GM21515 (cell line): ENCODE measurements at regions not wholly inside any gene's neighbourhood (a gene's known extent, or its start where the extent isn't known, plus 50 kb on each side); places are given as distances from the start of the nearest gene placed in this dataset.
"Not testable (repeated sequence)": the region's sequence is repeated elsewhere in the genome, so short reads cannot be mapped to it uniquely, and the experiment has no call there.

Experiments
- ATAC-seq: cut with Tn5 transposase; IDR thresholded peaks from one replicate; pipeline ENCODE4 v1.9.1; 2021; ENCODE audit not compliant: unreplicated experiment

DNA sequence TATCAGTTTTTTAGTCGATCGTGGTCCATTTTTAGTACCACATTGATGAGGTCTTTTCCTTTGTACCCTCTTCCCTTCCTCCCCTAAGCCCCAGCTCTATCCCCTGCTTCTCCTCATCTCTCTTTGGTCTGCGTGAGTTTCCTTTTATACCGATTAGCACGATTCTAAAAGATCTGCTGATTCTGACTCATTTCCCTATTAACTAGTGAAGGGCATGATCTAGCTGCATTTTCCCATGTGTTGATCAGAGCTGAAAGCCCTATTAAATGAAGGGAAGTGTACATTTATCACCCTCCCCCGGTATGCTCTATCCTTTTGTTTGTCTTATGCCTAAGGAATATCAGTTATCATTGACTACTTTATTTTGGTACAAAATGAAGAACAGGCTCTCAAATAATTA lies 181.7 kb upstream of the NPY2R start:
- ATAC-seq = no peak

GRCh38 chr4:155032521-155033229 lies 175.8 kb upstream of the NPY2R start:
- ATAC-seq = peak; percentile 63

DNA sequence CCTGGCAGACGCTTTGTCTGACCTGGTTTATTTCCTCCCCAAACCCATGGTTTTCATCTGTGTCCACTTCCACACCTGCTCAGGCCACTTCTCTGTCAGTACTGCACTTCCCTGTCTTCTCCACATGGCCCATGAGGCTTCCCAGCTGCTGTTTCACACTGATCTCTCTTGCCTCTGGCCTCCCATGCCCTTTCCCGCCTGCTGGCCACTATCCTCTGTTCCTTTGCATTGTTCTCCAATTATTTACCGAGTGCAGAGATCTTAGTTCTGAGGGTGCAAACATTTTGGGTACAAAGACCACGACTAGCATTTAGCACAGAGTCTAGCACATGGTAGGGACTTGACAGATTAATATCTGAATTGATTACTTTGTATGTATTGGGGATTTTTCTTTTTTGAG lies 174.8 kb upstream of the NPY2R start:
- no peak for ATAC-seq

DNA sequence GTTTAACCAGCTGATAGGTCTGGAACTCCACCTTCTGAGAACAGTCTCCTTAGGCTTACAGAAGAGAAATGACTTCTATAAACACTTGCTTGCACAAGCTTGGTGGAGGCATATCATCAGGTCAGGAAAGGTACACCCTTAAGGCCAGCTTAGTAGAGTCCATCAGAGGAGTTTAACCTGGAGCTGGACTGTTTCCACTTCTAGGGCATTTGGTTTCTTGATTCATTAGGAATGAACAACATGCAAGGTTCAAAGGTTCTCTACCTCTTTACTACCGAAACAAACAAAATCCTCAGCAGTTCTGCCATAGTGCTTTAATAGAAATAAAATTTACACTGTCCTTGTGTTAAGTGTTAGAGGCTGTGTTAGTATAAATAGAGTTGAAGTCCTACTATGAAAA lies 171.4 kb upstream of the NPY2R start:
- ATAC-seq = no peak

DNA sequence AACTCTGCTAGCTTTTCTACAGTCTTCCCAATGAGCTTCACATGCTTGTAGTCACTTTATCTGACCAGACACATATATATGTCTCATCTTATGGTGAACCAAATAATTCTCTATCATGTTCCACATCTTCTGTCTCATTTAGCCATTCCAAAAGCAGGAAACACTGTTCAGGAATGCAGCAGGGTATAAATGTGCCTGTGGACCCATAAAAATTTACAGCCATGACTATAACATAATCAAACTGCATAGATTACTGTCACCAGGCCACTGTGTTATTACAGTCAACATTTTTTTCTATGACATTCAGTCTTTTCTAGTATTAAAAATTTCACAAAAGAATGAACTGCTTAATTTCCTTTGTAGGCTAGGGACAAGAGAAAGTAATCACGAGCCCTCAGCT lies 170.0 kb upstream of the NPY2R start:
- ATAC-seq = no peak

DNA sequence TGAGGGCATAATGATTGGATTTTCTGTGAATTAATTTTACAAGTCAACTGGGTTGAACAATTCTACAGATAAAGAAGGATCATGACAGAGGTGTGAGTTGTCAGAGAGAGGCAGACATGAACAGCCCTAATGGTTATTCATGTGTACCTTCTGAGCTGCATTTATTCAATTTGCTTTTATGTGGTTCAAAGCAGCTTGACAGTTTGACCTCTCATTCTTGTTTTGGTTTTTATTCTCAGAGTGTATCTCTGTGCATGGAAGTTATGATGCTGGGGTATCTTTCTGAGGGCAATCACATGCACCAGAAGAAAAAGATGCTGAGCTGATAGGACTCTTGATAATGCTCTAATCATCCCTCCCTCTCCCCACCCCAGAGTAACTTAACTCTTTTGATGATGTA lies 169.3 kb upstream of the NPY2R start:
- ATAC-seq = no peak

DNA sequence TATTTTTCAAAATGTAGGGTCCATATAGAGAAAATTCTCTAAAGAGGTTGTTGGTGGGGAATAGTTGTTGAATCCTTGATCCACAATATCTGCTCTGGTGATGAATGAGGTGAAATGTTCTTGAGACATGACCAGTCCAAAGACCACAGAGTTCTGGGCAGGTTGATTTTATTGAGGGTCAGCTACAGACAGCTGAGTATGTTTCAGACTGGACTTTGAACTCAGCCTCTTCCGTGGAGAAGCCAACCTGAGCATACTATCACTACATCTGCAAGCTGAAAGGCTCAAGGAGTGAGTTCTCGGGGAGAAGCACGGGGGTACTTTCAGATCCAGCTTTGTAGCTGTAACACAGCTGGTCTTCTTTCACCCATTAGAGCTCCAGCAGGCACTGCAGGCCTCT lies 168.4 kb upstream of the NPY2R start:
- ATAC-seq = no peak

DNA sequence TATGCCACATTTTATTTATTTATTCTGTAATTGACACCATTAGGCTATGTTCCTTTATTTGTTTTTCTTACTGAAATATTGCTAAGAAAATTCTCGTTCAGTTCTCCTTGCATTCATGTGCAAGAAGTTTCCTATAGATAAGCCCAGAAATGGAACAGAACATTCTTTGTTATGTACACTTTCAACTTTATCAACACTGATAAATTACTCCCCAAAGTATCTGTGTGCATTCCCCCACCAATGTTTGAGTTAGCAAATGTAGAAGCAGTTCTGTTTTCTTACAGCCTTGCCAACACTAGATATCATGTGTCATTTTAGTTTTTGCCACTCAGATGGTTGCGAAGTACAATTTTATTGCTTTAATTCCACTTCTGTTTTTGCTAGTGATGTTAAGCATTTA lies 166.4 kb upstream of the NPY2R start:
- no peak for ATAC-seq

- ATAC-seq = not testable (repeated sequence)
Observed at GRCh38 chr4:155044251-155044650, 164.2 kb upstream of the NPY2R start.

GRCh38 chr4:155047755-155048154 lies 160.7 kb upstream of the NPY2R start:
- no peak for ATAC-seq

DNA sequence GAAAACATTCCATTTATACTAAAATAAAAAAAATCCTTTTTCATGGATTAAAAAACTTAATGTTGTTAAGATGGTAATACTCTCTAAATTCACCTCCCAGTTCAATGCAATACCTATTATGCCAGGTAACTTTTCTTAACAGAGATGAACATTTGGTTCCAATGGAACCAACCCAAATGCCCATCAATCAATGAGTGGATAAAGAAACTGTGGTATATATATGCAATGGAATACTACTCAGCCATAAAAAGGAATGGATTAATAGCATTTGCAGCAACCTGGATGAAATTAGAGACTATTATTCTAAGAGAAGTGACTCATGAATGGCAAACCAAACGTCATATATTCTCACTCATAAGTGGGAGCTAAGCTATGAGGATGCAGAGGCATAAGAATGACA lies 154.4 kb upstream of the NPY2R start:
- not testable (repeated sequence) for ATAC-seq

DNA sequence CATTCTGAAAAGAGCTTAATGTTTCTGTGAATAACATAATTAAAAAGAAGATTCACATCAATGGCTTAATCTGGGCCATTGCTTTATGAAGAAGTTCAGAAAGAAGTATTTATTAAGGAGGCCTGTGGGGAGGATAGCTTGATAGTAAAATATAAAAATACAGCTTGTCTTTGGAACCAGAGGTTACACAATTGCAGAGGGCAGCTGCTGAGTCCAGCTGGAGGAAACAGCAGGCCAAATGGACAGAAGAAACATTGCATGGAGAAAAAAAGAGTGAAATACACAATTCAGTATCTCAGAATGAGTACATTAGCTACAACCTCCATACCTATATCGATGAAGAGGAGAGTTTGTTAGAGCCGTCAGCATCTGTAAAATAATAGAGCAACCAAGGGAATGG lies 148.0 kb upstream of the NPY2R start:
- ATAC-seq = no peak

- no peak for ATAC-seq
Observed at GRCh38 chr4:155060873-155061272, 147.6 kb upstream of the NPY2R start.

DNA sequence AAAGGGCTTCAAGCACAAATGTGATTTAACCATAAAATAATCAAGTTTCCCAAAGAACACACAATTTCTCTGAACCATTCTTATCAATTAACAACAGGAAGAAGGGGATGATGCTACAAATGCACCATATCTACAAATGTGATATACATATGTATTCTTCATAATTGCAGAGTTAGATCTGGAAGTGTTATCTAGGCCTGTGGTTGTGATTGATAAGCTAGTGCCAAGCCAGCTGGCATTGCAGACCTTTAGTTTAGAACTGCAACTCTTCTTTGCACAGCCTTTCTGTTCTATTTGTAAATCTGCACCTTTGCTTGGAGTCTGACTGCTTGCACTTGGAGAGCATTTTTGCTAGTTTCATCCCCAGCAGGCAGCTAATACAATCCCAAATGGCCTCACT lies 145.5 kb upstream of the NPY2R start:
- ATAC-seq = no peak

DNA sequence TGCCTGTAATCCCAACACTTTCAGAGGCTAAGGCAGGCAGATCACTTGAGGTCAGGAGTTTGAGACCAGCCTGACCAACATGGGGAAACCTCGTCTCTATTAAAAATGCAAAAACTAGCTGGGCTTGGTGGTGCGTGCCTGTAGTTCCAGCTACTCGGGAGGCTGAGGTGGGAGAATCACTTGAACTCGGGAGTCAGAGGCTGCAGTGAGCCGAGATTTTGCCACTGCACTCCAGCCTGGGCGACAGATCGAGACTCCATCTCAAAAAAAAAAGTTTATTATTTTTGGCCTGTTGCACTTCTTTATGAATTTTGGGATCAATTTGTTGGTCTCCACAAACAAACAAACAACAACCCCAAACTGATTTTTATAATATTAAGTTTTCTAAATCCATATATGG lies 143.5 kb upstream of the NPY2R start:
- not testable (repeated sequence) for ATAC-seq

- no peak for ATAC-seq
Observed at GRCh38 chr4:155066871-155067270, 141.6 kb upstream of the NPY2R start.

DNA sequence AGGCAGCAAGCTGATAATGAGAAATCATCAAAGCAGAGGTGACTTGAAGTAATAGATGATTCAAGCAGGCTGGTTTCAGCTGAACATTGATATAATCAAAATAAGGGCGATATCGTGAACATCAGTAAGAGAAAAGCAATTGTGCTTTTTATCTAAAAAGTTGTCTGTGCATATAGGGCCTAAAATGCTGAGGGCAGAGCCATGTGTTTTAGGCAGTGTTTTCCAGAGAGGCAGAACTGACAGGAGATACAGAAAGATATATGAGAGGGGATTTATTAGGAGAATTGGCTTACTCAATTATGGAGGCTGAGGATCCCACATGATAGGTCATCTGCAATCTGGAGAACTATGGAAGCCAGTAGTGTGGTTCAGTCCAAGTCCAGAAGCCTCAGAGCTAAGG lies 136.5 kb upstream of the NPY2R start:
- ATAC-seq = peak; percentile 31

GRCh38 chr4:155072417-155072816 lies 136.0 kb upstream of the NPY2R start:
- peak; percentile 86 for ATAC-seq

GRCh38 chr4:155073852-155074251 lies 134.6 kb upstream of the NPY2R start:
- ATAC-seq = no peak

DNA sequence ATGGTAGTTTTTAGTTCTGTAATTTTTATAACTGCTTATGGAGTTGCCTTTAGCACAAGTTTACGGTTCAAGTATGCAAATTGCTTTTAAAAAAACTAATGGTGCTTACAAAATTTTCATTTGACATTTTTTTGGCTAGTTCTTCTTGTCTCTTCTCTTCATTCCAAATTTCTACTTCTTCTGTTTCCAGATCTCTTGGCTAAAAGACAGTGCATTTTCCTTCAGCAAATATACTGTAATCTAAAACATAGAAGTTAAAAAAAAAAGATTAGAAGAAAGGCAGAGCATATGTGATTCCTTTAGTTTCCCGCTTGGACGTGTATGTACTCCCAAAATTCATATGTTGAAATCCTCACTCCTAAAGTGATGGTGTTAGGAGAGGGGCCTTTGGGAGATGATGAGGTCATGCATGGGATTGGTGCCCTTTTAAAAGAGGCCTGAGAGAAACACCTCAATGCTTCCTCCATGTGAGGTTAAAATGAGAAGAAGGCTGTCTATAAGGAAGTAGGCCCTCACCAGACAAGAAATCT lies 132.1 kb upstream of the NPY2R start:
- no peak for ATAC-seq

GRCh38 chr4:155077452-155078229 lies 130.8 kb upstream of the NPY2R start:
- ATAC-seq = no peak

GRCh38 chr4:155079871-155080270 lies 128.6 kb upstream of the NPY2R start:
- ATAC-seq = no peak
